ENCODE measurements at regions not wholly inside any gene's neighbourhood (a gene's known extent, or its start where the extent isn't known, plus 50 kb on each side); places are given as distances from the start of the nearest gene placed in this dataset.

DNA sequence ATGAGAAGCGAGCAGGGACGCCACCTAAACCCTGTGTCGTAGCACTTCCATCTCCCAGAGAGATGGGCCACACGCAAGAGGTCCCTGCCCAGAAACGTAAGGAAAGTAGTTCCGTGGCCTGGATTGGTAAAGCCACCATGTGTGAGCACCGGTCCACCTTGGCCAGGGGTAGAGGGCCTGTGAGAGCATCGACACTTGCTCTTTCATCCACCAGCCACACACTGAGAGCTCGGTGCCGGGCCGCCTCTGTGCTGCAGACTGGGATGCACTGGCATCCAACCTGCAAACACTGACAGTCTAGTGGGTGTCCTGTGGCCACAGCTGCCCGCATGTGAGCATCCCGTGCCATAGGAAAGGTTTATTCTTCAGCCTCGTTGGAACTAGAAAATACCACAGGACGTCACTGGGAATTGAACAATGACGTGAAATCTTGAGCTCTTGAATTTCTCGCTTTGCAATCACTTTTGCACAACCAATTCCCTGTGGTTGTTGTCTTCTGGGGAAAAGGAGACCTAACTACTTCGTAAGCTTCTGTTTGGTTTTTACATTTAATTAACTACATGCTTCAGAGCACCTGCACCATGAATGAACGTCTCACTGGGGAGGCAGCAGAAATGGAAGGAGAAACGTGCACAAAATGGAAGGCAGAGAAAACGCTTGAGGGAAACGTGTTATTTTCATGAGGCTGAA lies 212.0 kb upstream of the RAB6C start:
- TF ChIP-seq, protein P1, sequence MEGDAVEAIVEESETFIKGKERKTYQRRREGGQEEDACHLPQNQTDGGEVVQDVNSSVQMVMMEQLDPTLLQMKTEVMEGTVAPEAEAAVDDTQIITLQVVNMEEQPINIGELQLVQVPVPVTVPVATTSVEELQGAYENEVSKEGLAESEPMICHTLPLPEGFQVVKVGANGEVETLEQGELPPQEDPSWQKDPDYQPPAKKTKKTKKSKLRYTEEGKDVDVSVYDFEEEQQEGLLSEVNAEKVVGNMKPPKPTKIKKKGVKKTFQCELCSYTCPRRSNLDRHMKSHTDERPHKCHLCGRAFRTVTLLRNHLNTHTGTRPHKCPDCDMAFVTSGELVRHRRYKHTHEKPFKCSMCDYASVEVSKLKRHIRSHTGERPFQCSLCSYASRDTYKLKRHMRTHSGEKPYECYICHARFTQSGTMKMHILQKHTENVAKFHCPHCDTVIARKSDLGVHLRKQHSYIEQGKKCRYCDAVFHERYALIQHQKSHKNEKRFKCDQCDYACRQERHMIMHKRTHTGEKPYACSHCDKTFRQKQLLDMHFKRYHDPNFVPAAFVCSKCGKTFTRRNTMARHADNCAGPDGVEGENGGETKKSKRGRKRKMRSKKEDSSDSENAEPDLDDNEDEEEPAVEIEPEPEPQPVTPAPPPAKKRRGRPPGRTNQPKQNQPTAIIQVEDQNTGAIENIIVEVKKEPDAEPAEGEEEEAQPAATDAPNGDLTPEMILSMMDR (IDR thresholded peaks at IDR 0.05): no peak
- no peak for TF ChIP-seq EZH2 (IDR thresholded peaks at IDR 0.05)
- TF ChIP-seq EZH2phosphoT487 (IDR thresholded peaks at IDR 0.05): no peak

All from neural progenitor cell (in vitro differentiated cells).